Upper lobe of left lung (tissue), 4 donors: ENCODE measurements at regions not wholly inside any gene's neighbourhood (a gene's known extent, or its start where the extent isn't known, plus 50 kb on each side); places are given as distances from the start of the nearest gene placed in this dataset.

ENCODE experiments used
- CTCF ChIP-seq, 6 experiments: fragments of 450-650 bp in 4 of 6; fragments of 200-600 bp in 2 of 6; sonication (generic) in 2 of 6; IDR thresholded peaks; one replicate each; pipeline ENCODE4 v1.5.1; 2016 to 2019; ENCODE audit warnings: antibody characterized with exemption in 6 of 6
- EP300 ChIP-seq, 4 donors: sonication (generic); formaldehyde crosslinking; IDR thresholded peaks; one replicate each; pipeline ENCODE4 v1.5.1; 2017; ENCODE audit warnings: antibody characterized with exemption in 4 of 4, control low read depth in 2 of 4
- POLR2A ChIP-seq, 4 donors: fragments of 450-650 bp; IDR thresholded peaks; one replicate each; pipeline ENCODE4 v1.5.1; 2016 to 2017; ENCODE audit warnings: antibody characterized with exemption in 4 of 4, mild to moderate bottlenecking in 2 of 4
- POLR2AphosphoS5 ChIP-seq, 2 donors: sonication (generic); formaldehyde crosslinking; IDR thresholded peaks; one replicate each; pipeline ENCODE4 v1.5.1; 2017; ENCODE audit warnings: antibody characterized with exemption in 2 of 2

GRCh38 chr1:37244815-37245214, 210.5 kb upstream of the GRIK3 start:
- TF ChIP-seq CTCF (IDR thresholded peaks at IDR 0.05) (no peak), POLR2A (IDR thresholded peaks at IDR 0.05) (no peak), POLR2AphosphoS5 (IDR thresholded peaks at IDR 0.05) (no peak), EP300 (IDR thresholded peaks at IDR 0.05) (no peak)
